Colon (tissue), 2 donors: ENCODE measurements at regions not wholly inside any gene's neighbourhood (a gene's known extent, or its start where the extent isn't known, plus 50 kb on each side); places are given as distances from the start of the nearest gene placed in this dataset.

Experiments
- FAIRE-seq: peaks from 2 replicates; lab custom pipeline; 2012; peaks lifted over from hg19 to GRCh38; lab: Jason Lieb, UNC
- donor health status: control.
- donor health status: control.

- FAIRE-seq, result no peak
These were observed 728.6 kb downstream of the PTPRU start for GRCh38 chr1:29964718-29965533.

DNA sequence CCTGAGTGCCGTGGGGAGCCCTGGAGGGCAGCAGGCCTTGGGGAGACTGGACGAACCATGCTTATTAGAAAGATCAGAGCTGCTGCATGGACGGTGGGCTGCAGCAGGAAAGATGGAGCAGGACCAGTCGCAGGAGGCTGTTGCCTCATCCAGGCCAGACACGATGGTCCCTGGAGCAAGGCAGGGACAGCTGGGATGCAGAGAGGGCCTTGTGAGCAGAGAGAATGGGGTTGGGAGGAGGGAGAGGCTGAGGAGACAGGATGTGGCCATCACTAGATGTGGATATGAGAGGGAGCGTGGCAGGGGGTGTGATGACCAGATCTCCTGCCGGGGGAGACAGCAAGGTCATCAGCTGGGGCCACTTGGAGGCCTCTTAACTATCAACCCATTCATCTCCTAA lies 727.6 kb downstream of the PTPRU start:
- FAIRE-seq, result no peak

GRCh38 chr1:29962831-29963247 lies 726.5 kb downstream of the PTPRU start:
- FAIRE-seq, result no peak

DNA sequence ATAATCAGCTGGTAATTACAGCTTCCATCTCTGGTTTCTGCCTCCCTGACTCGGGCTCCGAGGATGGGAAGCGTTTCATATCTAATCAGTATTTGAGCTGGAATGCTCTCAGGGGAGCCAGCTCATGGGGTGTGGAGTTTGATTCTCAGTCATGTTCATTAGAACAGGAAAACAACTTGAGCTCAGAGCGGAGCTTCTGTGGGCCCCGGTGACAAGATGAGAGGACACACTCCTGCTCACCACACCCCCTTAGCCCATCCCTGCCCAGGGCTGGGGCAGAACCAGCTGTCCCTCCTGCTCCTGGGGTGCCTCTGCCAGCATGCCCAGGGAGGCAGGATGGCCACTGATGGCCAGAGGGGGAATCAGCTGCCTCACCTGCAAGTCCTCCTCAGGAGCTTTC lies 726.0 kb downstream of the PTPRU start:
- no peak for FAIRE-seq

DNA sequence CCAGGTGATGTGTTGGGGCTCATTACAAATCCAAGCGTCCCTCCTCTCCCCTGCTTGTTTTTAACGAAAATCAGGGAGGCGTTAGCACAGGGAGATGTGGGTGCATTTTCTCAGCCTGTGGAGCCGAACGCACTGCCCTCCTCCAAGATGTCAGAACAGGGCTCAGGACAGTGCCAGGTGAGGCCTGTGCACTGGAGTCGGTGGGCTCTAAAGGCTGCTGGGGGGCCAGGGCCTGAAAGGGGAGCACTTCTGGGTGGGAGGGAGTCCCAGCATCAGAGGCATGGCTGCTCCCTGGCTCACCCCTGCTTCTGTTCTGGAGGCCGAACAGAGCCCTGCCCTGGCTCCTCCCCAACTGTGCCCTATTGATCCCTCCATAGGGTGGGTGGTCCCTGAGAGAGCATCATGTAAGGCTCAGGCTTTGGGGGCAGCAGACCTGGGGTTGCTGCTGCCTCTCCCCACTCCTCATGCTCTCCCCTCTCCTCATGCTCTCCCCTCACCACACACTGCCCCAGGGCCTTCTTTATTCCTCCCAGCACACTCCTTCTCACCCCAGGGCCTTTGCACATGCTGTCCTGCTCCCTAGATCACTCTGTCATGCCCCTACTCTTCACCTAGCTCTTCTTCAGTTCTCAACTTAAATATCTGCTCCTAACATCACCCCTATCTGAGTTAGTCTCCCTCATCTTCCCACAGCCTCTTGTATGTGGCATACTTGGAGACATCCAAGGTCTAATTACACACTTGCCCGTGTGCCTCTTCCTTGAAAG lies 725.2 kb downstream of the PTPRU start:
- no peak for FAIRE-seq

DNA sequence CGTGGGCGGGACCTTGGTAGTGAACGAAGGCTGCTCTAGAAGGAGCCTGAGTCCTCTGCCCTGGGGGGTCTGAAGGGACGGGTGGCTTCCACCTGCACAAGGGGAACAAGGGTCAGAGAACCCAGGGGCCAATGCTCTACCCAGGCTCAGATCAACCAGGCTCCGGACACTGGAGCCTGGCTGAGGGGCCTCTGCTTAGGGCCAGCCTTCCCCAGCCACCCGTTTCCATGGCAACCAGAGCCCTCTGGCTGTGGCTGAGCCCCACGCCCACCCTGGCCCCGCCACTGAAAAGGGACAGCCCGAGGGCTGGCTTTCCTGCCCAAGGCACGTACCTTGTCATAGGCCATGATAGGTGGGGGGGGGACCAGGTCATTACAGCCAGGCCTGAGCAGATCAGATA lies 724.6 kb downstream of the PTPRU start:
- FAIRE-seq, result no peak

DNA sequence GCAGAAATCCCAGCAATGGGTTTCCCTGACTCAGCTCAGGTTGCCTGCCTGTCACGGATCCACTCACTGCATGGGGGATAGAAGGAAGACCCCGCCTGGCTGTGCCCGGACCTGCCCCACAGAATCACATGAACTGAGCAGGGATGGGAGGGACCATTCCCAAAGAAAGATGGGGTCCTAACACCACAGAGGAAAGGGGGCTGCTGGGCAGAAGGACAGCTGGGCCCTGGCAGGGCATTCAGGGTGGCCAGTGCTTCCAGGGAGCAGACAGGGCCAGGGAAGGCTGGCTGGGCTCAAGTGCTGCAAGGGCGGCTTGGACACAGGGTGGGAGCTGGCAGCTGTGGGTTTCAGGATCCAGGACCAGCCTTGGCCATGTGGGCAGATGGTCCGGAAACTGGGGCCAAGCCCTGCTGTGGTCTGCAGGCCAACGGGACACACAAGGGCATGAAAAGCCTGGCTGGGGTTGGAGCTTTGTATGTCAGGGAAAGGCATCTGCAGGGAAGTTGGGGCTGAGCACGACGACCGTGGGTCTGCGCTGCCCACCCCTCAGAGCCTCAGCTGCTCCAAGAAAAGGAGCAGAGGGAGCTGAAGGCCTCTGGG lies 723.9 kb downstream of the PTPRU start:
- FAIRE-seq, result no peak

- FAIRE-seq, result no peak
These were observed 723.0 kb downstream of the PTPRU start for GRCh38 chr1:29959356-29959755.

DNA sequence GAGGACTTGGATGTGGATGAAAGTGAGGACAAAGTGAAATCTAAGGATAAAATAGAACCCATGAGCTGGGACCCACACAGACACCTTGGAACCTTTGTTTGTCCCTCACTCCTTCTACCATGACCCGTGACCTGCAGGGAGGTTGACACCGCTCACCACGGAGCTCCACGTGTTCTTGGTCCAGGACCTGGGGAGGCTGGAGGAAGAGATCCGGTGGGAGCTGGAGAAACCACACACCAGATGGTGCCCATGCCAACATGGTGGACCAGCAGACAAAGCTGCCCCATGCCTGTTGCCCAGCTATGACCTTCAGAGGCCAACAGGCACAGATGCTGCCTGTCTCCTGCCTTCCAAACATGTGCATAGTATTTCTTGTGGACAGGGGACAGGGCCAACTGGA lies 721.9 kb downstream of the PTPRU start:
- FAIRE-seq, result no peak

GRCh38 chr1:29956349-29957030 lies 720.2 kb downstream of the PTPRU start:
- no peak for FAIRE-seq

DNA sequence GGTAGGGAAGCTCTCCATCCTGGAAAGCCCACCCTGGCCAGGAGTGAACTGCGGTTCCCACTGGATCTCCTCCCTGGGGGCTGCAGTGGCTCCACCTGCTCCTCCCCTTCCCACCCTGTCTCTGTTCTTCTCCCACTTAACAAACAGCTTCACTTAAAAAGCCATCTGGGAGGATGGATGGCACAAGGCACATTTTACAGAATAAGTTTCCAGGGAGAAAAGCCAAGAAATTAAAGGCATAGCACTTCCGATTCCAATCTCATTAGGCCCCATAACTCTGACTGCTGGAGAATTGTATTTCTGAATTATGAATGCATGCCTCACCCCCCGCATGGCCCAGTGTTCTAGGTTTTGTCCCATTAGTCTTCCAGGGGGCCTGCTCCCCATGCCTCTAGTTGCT lies 718.3 kb downstream of the PTPRU start:
- no peak for FAIRE-seq

- no peak for FAIRE-seq
These were observed 717.6 kb downstream of the PTPRU start for GRCh38 chr1:29953961-29954360.

DNA sequence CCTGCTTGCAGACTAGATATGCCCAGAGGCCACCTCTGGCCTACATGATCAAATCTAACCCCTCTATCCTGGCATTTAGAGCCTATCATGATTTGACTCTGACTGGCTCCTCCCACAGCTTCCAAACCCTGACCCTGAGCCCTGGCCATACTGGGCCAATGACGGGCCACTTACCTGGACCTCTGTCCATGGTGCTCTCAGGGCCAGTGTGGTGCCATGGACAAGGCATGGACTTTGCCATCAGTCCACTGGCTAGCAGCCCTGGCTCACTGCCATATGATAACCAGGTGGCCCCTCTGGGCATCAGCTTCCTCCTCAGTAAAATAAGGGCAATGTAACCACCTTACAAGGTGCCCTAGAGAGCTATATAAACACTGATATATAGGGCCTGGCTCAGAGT lies 713.4 kb downstream of the PTPRU start:
- no peak for FAIRE-seq

DNA sequence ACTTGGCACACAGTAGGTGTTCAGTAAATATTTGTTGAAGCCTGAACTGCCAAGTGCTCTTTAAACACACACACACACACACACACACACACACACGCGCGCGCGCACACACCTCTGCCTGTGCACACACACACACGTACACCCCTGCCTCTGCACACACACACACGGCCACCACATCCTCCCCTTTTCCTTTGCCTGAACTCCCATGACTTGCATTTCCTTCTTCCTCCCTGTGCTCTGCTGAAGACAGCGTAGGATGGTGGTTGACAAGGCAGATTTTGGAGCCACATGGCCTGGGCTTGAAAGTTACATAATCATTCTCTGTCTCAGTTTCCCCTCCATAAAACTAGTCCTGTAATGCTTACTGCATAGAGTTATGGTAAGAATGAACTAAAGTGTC lies 712.3 kb downstream of the PTPRU start:
- no peak for FAIRE-seq

DNA sequence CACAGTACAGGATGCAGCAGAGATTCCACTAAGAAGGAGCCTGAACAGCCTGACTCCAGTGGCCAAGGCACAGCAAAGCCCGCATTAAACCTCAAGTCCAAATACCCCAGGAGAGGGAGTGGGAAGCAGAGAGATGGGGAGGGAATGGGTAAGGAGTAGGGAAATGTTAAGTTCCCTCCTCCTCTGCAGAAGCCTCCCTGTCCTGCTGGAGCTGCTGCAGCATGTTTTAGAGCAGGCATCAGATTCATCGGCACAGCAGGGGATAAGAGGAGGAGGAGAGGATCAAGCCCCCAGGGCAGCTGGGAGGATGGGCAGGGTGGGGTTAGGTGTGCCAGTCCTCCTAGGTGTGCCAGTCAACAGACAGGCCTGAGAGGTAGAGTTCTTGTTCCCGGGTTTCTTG lies 709.7 kb downstream of the PTPRU start:
- FAIRE-seq, result no peak

GRCh38 chr1:29945426-29945825 lies 709.1 kb downstream of the PTPRU start:
- no peak for FAIRE-seq

GRCh38 chr1:29944253-29944905 lies 708.1 kb downstream of the PTPRU start:
- no peak for FAIRE-seq

DNA sequence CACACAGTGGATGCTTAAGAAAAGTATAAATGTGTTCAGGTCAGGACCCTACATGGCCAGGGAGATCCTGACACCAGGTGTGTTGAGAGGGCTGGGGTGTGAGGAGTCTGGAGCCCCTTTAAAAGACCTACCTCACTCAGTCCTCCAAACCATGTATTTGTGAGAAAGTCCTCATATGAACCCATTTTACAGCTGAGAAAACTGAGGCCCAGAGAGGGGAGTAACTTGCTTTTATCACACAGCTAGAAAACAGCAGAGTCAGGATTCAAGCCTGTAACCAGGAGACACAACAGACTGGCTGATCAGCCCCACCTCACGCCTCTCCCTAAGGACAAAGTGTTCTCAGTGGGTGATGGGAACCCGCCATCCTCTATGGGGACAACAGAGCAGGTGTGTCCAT lies 706.7 kb downstream of the PTPRU start:
- FAIRE-seq, result no peak

DNA sequence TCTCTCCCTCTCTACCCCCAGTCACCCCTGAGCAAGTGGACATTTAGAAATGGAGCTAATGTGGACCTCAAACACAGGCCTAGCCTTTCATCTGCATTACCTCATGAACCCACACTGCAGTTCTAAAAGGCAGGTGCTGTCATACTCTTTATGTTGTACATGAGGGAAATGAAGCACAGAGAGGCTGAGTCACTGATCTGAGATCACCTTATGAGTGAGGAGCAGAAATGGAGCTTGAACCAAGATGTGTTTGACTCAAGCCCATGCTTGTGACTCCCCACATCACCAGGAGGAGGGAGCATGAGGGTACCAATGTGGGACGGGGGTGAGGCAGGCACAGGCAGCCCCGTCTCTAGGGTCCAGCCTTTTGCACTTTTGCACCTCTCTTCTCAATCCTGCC lies 702.8 kb downstream of the PTPRU start:
- no peak for FAIRE-seq

- FAIRE-seq, result no peak
These were observed 701.0 kb downstream of the PTPRU start for GRCh38 chr1:29937356-29937755.

- FAIRE-seq, result no peak
These were observed 699.8 kb downstream of the PTPRU start for GRCh38 chr1:29936031-29936544.

DNA sequence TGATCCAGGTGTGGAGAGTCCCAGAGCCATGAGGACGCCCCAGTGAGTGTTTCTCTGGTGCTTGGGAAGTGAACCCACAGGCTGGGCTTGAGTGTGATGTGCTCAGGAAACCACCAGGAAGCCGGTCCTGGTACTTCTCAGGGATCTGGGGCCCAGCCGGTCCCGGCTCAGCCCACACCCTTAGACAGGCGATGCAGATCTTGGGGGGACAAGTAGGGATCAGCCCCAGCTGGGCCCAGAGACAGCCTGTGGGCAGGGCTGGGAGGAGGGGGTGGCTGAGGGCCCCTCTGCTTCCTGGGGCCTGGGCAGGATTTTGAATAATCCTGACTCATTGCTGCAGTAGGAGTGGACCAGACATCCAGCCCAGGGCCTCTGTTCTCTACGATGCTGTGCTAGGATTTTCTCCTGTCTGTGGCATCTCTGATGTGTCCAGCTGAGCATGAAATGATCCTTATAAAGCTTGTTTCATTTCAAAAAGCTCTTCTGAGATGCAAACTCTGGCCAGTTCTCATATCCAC lies 698.0 kb downstream of the PTPRU start:
- no peak for FAIRE-seq
